Spleen (tissue), 11 donors: ENCODE measurements at regions not wholly inside any gene's neighbourhood (a gene's known extent, or its start where the extent isn't known, plus 50 kb on each side); places are given as distances from the start of the nearest gene placed in this dataset.

Experiments used
- DNase-seq: peaks from one replicate; pipeline ENCODE4 v3.0.0-alpha.2; 2020
- H3K27ac ChIP-seq, 8 donors: fragments of 200-600 bp; sonication (generic) in 7 of 8; 1 replicate in 4 of 8; 2 replicates in 4 of 8; pipeline versions ENCODE4 v1.5.0 to v1.8.0; 2016 to 2021; ENCODE audit warnings: inconsistent platforms in 4 of 8, mild to moderate bottlenecking in 4 of 8, moderate library complexity in 1 of 8
- H3K27me3 ChIP-seq, 7 donors: fragments of 200-600 bp; sonication (generic) in 6 of 7; replicated peaks in 1 of 7; 1 replicate in 4 of 7; 2 replicates in 3 of 7; pipeline versions ENCODE4 v1.5.0 to v1.8.0; 2016 to 2021; ENCODE audit warnings: inconsistent platforms in 3 of 7, mild to moderate bottlenecking in 1 of 7
- H3K36me3 ChIP-seq, 6 donors: fragments of 200-600 bp; sonication (generic) in 5 of 6; 1 replicate in 4 of 6; 2 replicates in 2 of 6; pipeline versions ENCODE4 v1.5.0 to v1.8.0; 2016 to 2021; ENCODE audit warnings: inconsistent platforms in 2 of 6
- H3K4me1 ChIP-seq, 6 donors: fragments of 200-600 bp; sonication (generic) in 5 of 6; 1 replicate in 3 of 6; 2 replicates in 3 of 6; pipeline versions ENCODE4 v1.5.0 to v1.8.0; 2016 to 2021; ENCODE audit warnings: inconsistent platforms in 3 of 6
- H3K4me3 ChIP-seq, 8 donors: fragments of 200-600 bp; sonication (generic) in 7 of 8; 1 replicate in 4 of 8; 2 replicates in 4 of 8; pipeline versions ENCODE4 v1.5.0 to v1.8.0; 2016 to 2021; ENCODE audit warnings: inconsistent platforms in 4 of 8, mild to moderate bottlenecking in 4 of 8, moderate library complexity in 2 of 8
- H3K9me3 ChIP-seq, 8 donors: fragments of 200-600 bp; sonication (generic) in 7 of 8; 1 replicate in 4 of 8; 2 replicates in 4 of 8; pipeline versions ENCODE4 v1.5.0 to v1.8.0; 2016 to 2021; ENCODE audit warnings: inconsistent platforms in 4 of 8
- CTCF ChIP-seq, 11 experiments: fragments of 200-600 bp in 7 of 11; fragments of 450-650 bp in 4 of 11; sonication (generic) in 4 of 11; IDR thresholded peaks in 8 of 11; conservative IDR thresholded peaks in 3 of 11; 1 replicate in 7 of 11; 2 replicates in 4 of 11; pipeline versions ENCODE4 v1.4.0 to v1.8.0; 2016 to 2021; ENCODE audit warnings: antibody characterized with exemption in 11 of 11, inconsistent platforms in 4 of 11, mild to moderate bottlenecking in 1 of 11
- POLR2A ChIP-seq, 3 donors: fragments of 450-650 bp; IDR thresholded peaks; one replicate each; pipeline ENCODE4 v1.5.1; 2017; ENCODE audit warnings: antibody characterized with exemption in 3 of 3, mild to moderate bottlenecking in 1 of 3
- POLR2AphosphoS5 ChIP-seq, 3 donors: sonication (generic); formaldehyde crosslinking; IDR thresholded peaks; one replicate each; pipeline ENCODE4 v1.5.1; 2017; ENCODE audit warnings: antibody characterized with exemption in 3 of 3
- WGBS, 5 donors: extraction: QIAGEN DNeasy Blood & Tissue Kit in 3 of 5; methylation state at CpG; one replicate each; pipeline versions ENCODE4 v1.1.5 to v1.1.7; 2013 to 2018; 5-methylcytosine and 5-hydroxymethylcytosine counted together
- intact Hi-C: fragments of 100-400 bp; cut with DNase I; formaldehyde crosslinking; loops from one replicate; pipeline ENCODE4 v1.15.0; 2023; ENCODE audit warnings: low total_unique reads
- donor health status: healthy with polysubstance abuse.
- donor health status: DM: no; HTN: no; CAD: no; lungs with moderate emphysema.
- donor health status: DM: no; HTN: no; CAD: no.
- donor health status: Bipolar disorder and iron deficiency.
- donor health status: healthy.
- donor health status: DM: no; HTN: no; CAD: no.
- donor health status: DM: yes; HTN: yes; CAD: no.

DNA sequence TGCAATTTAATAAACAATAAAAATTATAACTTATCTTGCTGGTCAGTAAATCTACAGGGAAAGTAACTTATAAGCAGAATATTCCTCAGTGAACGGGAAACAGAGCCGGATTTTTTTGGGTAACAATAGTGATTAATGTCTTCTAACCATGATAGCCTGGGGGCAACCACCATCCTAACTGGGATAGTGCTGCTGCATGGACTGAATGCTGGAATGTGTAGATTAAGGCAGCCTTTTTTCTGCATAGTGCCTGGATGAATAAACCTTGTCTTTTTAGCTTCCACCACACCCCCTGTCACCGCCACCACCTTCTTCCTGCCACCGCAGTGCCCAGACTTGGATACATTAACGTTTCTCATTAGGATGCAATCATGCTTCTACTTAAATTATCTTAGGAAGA is 83.6 kb upstream of the LNX1 start:
- 74 to 93% (median 80%) methylated on average over 5 of the region's 5 CpGs for whole genome bisulfite sequencing, 5 donors
- Histone ChIP-seq H3K27me3 (peaks cover 0 to 1% (median 0%) of the 10 kb centered on the region in 7 donors), H3K4me1 (peaks cover 0 to 14% (median 2%) of the 10 kb centered on the region in 6 donors), H3K27ac (no peak overlapping the region), H3K9me3 (peaks cover 0 to 5% (median 0%) of the 10 kb centered on the region in 8 donors), H3K36me3 (no peaks in the 10 kb centered on the region), H3K4me3 (no peak overlapping the region)
- intact Hi-C loops: no loop called here
- no peak for DNase-seq
- TF ChIP-seq CTCF (IDR thresholded peaks at IDR 0.05 in 8 of 11, conservative IDR thresholded peaks at IDR 0.05 in 3 of 11) (no peak), POLR2AphosphoS5 (IDR thresholded peaks at IDR 0.05) (no peak), POLR2A (IDR thresholded peaks at IDR 0.05) (no peak)

- Histone ChIP-seq H3K27ac (no peak overlapping the region), H3K27me3 (peaks cover 0 to 7% (median 0%) of the 10 kb centered on the region in 7 donors), H3K4me3 (no peak overlapping the region), H3K36me3 (no peaks in the 10 kb centered on the region), H3K9me3 (peaks cover 0 to 5% (median 0%) of the 10 kb centered on the region in 8 donors), H3K4me1 (peaks cover 0 to 14% (median 2%) of the 10 kb centered on the region in 6 donors)
- intact Hi-C loops: no loop called here
- DNase-seq: no peak
- 71 to 83% (median 79%) methylated on average over 2 of the region's 2 CpGs for WGBS, 5 donors
- TF ChIP-seq CTCF (IDR thresholded peaks at IDR 0.05 in 8 of 11, conservative IDR thresholded peaks at IDR 0.05 in 3 of 11): no peak
- TF ChIP-seq POLR2AphosphoS5 (IDR thresholded peaks at IDR 0.05): no peak
- TF ChIP-seq POLR2A (IDR thresholded peaks at IDR 0.05): no peak
These were observed 81.6 kb upstream of the LNX1 start for GRCh38 chr4:53672873-53673272.

DNA sequence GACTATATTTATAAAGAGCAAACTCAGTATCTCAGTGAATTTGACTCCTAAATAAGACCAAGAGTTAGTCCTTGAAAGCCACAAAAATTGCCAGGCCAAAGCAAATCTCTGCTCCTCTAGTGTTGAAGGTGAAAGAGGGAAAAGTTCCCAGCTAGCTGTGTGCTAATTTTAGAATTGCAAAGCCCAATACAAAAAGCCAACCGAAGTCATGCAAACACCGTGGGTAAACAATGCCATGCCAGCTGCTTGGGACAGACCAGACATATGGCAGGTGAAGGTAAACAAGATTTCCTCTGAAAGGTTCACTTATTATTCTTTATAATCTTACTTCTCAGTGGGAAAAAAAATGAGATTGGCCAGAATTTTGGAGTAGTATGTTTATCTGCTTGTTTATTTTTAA is 80.5 kb upstream of the LNX1 start:
- peaks cover 0 to 7% (median 0%) of the 10 kb centered on the region in 7 donors for H3K27me3 ChIP-seq
- H3K4me3 ChIP-seq: no peak overlapping the region
- no peak overlapping the region for H3K27ac ChIP-seq
- WGBS, 5 donors: 71 to 88% (median 72%) methylated on average over 2 of the region's 2 CpGs
- DNase-seq: no peak
- H3K9me3 ChIP-seq: peaks cover 0 to 11% (median 0%) of the 10 kb centered on the region in 8 donors
- intact Hi-C loops: no loop called here
- no peak for TF ChIP-seq POLR2A (IDR thresholded peaks at IDR 0.05)
- TF ChIP-seq POLR2AphosphoS5 (IDR thresholded peaks at IDR 0.05): no peak
- TF ChIP-seq CTCF (IDR thresholded peaks at IDR 0.05 in 8 of 11, conservative IDR thresholded peaks at IDR 0.05 in 3 of 11): no peak
- no peaks in the 10 kb centered on the region for H3K36me3 ChIP-seq
- H3K4me1 ChIP-seq: peaks cover 0 to 7% (median 2%) of the 10 kb centered on the region in 6 donors

DNA sequence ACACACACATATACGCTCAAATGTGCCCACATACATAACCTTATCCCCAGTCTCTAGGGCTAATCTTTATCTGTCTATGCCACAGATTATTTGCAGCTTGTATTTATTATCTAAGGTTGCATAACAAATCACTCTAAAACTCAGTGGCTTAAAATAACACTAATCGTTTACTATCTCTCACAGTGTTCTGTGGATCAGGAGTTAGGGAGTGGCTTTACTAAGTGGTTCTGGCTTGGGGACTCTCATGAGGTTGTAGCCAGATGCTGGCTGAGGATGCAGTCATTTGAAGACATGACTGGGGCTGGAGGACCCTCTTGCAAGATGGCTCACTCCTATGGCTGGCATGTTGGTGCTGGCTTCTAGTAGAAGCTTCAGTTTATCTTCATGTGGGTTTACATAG is 68.5 kb upstream of the LNX1 start:
- DNase-seq: no peak
- H3K4me3 ChIP-seq: no peak overlapping the region
- H3K36me3 ChIP-seq: no peaks in the 10 kb centered on the region
- intact Hi-C loops: no loop called here
- TF ChIP-seq CTCF (IDR thresholded peaks at IDR 0.05 in 8 of 11, conservative IDR thresholded peaks at IDR 0.05 in 3 of 11) (no peak), POLR2A (IDR thresholded peaks at IDR 0.05) (no peak), POLR2AphosphoS5 (IDR thresholded peaks at IDR 0.05) (no peak)
- H3K27me3 ChIP-seq: no peaks in the 10 kb centered on the region
- H3K4me1 ChIP-seq: no peaks in the 10 kb centered on the region
- H3K27ac ChIP-seq: no peak overlapping the region
- H3K9me3 ChIP-seq: peaks cover 0 to 4% (median 0%) of the 10 kb centered on the region in 8 donors
- WGBS, 5 donors: 82 to 89% (median 86%) methylated on average over 2 of the region's 2 CpGs
